Stomach (tissue), 8 donors: ENCODE measurements at regions not wholly inside any gene's neighbourhood (a gene's known extent, or its start where the extent isn't known, plus 50 kb on each side); places are given as distances from the start of the nearest gene placed in this dataset.

Experiments used
- DNase-seq, 2 donors: peaks; one replicate each; pipeline versions ENCODE4 v3.0.0 to v3.0.0-alpha.2; 2013 to 2019
- H3K27ac ChIP-seq, 5 donors: fragments of 200-600 bp in 4 of 5; sonication (generic) in 4 of 5; one replicate each; pipeline ENCODE4 v1.5.1; 2013 to 2019; ENCODE audit warnings: mild to moderate bottlenecking in 1 of 5, moderate library complexity in 1 of 5
- H3K27me3 ChIP-seq, 3 donors: fragments of 200-600 bp; sonication (generic); one replicate each; pipeline ENCODE4 v1.5.1; 2017 to 2019; ENCODE audit warnings: mixed run types in 1 of 3
- H3K36me3 ChIP-seq, 4 donors: fragments of 200-600 bp; sonication (generic); 1 replicate in 3 of 4; 2 replicates in 1 of 4; pipeline ENCODE4 v1.5.1; 2016 to 2019
- H3K4me1 ChIP-seq, 4 donors: fragments of 200-600 bp; sonication (generic); one replicate each; pipeline ENCODE4 v1.5.1; 2016 to 2019
- H3K4me3 ChIP-seq, 4 donors: fragments of 200-600 bp; sonication (generic) in 3 of 4; one replicate each; pipeline ENCODE4 v1.5.1; 2016 to 2019; ENCODE audit warnings: mild to moderate bottlenecking in 1 of 4
- H3K9me3 ChIP-seq, 4 donors: fragments of 200-600 bp; sonication (generic); one replicate each; pipeline ENCODE4 v1.5.1; 2016 to 2019
- CTCF ChIP-seq, 7 experiments: fragments of 450-650 bp in 4 of 7; fragments of 200-600 bp in 3 of 7; sonication (generic) in 3 of 7; IDR thresholded peaks; one replicate each; pipeline ENCODE4 v1.5.1; 2016 to 2019; ENCODE audit warnings: antibody characterized with exemption in 7 of 7, control low read depth in 2 of 7, mild to moderate bottlenecking in 1 of 7
- EP300 ChIP-seq: sonication (generic); formaldehyde crosslinking; IDR thresholded peaks from one replicate; pipeline ENCODE4 v1.6.1; 2017; ENCODE audit warnings: antibody characterized with exemption
- POLR2A ChIP-seq, 4 donors: fragments of 450-650 bp; IDR thresholded peaks; one replicate each; pipeline ENCODE4 v1.6.1; 2016; ENCODE audit warnings: antibody characterized with exemption in 4 of 4, control low read depth in 2 of 4, mild to moderate bottlenecking in 1 of 4, moderate library complexity in 1 of 4
- POLR2AphosphoS5 ChIP-seq, 3 donors: sonication (generic); formaldehyde crosslinking; IDR thresholded peaks; one replicate each; pipeline ENCODE4 v1.6.1; 2016; ENCODE audit warnings: antibody characterized with exemption in 3 of 3
- whole genome bisulfite sequencing, 5 donors: extraction: QIAGEN DNeasy Blood & Tissue Kit in 3 of 5; methylation state at CpG; one replicate each; pipeline versions ENCODE4 v1.1.5 to v1.1.7; 2013 to 2018; 5-methylcytosine and 5-hydroxymethylcytosine counted together
- intact Hi-C: fragments of 100-400 bp; cut with DNase I; formaldehyde crosslinking; loops from one replicate; pipeline ENCODE4 v1.15.1; 2023; ENCODE audit warnings: low total_unique reads
- donor health status: healthy with polysubstance abuse.
- donor health status: Bipolar disorder and iron deficiency.
- donor health status: healthy.

- Histone ChIP-seq H3K36me3 (no peaks in the 10 kb centered on the region), H3K4me3 (no peak overlapping the region), H3K27me3 (no peaks in the 10 kb centered on the region), H3K9me3 (no peaks in the 10 kb centered on the region), H3K4me1 (no peaks in the 10 kb centered on the region), H3K27ac (no peak overlapping the region)
- TF ChIP-seq EP300 (no peak), CTCF (IDR thresholded peaks at IDR 0.05) (peak in 4 of 7 experiments; percentile 14 to 35 (median 25))
- intact Hi-C loops: no loop called here
- 35 to 39% (median 37%) methylated on average over 9 of the region's 9 CpGs for WGBS, 5 donors
- DNase-seq: peak in 1 of 2 donors; percentile 70
These were observed 894.5 kb upstream of the POU3F3 start for GRCh38 chr2:103959174-103960128.

- Histone ChIP-seq H3K4me3 (no peak overlapping the region), H3K4me1 (no peaks in the 10 kb centered on the region), H3K36me3 (no peaks in the 10 kb centered on the region), H3K27me3 (no peaks in the 10 kb centered on the region), H3K9me3 (no peaks in the 10 kb centered on the region), H3K27ac (no peak overlapping the region)
- DNase-seq: no peak
- TF ChIP-seq EP300: no peak
- no peak for TF ChIP-seq POLR2AphosphoS5 (IDR thresholded peaks at IDR 0.05)
- TF ChIP-seq CTCF (IDR thresholded peaks at IDR 0.05): no peak
- no peak for TF ChIP-seq POLR2A (IDR thresholded peaks at IDR 0.05)
- WGBS, 5 donors: 76 to 94% (median 90%) methylated on average over 1 of the region's 1 CpG
- intact Hi-C loops: no loop called here
These were observed 893.8 kb upstream of the POU3F3 start for GRCh38 chr2:103960129-103960513.

- Histone ChIP-seq H3K4me3 (no peak overlapping the region), H3K27ac (no peak overlapping the region), H3K27me3 (no peaks in the 10 kb centered on the region), H3K4me1 (no peaks in the 10 kb centered on the region), H3K36me3 (no peaks in the 10 kb centered on the region), H3K9me3 (no peaks in the 10 kb centered on the region)
- WGBS, 5 donors: 54 to 60% (median 57%) methylated on average over 6 of the region's 6 CpGs
- no peak for TF ChIP-seq POLR2AphosphoS5 (IDR thresholded peaks at IDR 0.05)
- no peak for TF ChIP-seq POLR2A (IDR thresholded peaks at IDR 0.05)
- no peak for TF ChIP-seq EP300
- TF ChIP-seq CTCF (IDR thresholded peaks at IDR 0.05): no peak
- DNase-seq: no peak
- intact Hi-C loops: no loop called here
These were observed 893.0 kb upstream of the POU3F3 start for GRCh38 chr2:103960951-103961350.

- 74 to 81% (median 77%) methylated on average over 4 of the region's 4 CpGs for WGBS, 5 donors
- Histone ChIP-seq H3K36me3 (no peaks in the 10 kb centered on the region), H3K4me3 (no peak overlapping the region), H3K27ac (no peak overlapping the region), H3K27me3 (no peaks in the 10 kb centered on the region), H3K9me3 (no peaks in the 10 kb centered on the region), H3K4me1 (no peaks in the 10 kb centered on the region)
- DNase-seq: no peak
- intact Hi-C loops: no loop called here
- TF ChIP-seq EP300 (no peak), POLR2AphosphoS5 (IDR thresholded peaks at IDR 0.05) (no peak), CTCF (IDR thresholded peaks at IDR 0.05) (no peak), POLR2A (IDR thresholded peaks at IDR 0.05) (no peak)
These were observed 892.1 kb upstream of the POU3F3 start for GRCh38 chr2:103961862-103962261.
